ELR (cell line): ENCODE measurements at regions not wholly inside any gene's neighbourhood (a gene's known extent, or its start where the extent isn't known, plus 50 kb on each side); places are given as distances from the start of the nearest gene placed in this dataset.
A peak's percentile ranks its signal among the peaks of the same experiment; 100 is the strongest.
"Not testable (repeated sequence)": the region's sequence is repeated elsewhere in the genome, so short reads cannot be mapped to it uniquely, and the experiment has no call there.

Experiments used
- DNase-seq: peaks from one replicate; pipeline ENCODE4 v3.0.0-alpha.2; 2015; ENCODE audit warnings: low read depth

- DNase-seq, result peak; percentile 47
Measured at GRCh38 chr4:170990989-170991589, 822.1 kb upstream of the GALNTL6 start.

DNA sequence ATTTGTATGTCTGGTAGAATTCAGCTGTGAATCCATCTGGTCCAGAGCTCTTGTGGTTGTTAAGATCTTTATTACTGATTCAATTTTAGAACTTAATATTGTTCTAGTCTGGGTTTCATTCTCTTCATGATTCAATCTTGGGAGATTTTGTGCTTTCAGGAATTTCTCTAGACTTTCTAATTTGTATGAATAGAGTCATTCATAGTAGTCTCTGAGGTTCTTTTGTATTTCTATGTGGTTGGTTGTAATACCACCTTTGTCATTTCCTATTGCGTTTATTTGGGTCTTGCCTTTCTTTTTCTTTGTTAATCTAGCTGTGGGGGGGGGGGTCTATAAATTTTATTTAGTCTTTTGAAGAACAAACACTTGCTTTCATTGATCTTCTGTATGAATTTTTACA is 824.8 kb upstream of the GALNTL6 start:
- no peak for DNase-seq

- DNase-seq, result peak; percentile 26
Measured at GRCh38 chr4:170979736-170980135, 833.5 kb upstream of the GALNTL6 start.

GRCh38 chr4:170978990-170979389 is 834.2 kb upstream of the GALNTL6 start:
- no peak for DNase-seq

DNA sequence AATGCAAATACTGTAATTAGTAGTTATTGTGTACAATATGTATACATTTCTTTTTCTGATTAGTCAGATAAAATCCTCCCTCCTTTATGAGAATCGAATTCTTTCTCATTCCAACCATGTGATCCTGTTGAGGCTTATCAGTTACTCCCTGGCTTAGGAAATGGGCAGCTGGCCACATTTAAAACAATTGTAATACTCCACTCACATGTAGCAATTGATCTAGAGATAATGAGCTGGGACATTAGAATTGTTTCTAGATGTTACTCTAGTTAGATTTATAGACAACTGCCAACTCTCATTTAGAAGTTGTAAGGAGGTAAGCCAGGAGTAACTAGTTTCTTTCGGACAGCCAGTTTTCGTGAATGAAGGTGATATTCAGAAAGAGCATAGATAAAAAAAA is 859.3 kb upstream of the AADAT start:
- no peak for DNase-seq

- DNase-seq, result no peak
Measured at GRCh38 chr4:170940043-170940724, 850.4 kb upstream of the AADAT start.

DNA sequence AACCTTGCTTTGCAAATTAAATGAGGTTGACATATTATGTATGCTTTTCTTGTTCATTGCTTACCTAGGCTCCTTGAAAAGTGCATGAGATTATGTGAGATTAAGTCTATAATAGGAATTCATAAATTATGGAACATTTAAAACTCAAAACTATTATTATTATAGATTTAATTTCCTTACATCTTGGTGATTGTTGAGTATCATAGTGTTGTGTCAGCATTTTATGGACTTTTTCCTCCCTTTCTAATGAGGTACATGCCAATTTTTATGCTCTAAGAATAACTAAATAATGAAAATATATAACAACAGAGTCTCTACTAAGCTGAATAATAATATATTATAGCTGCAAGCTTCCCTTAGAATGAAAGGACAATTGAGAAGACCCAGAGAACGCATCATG is 848.8 kb upstream of the AADAT start:
- DNase-seq, result no peak

- DNase-seq, result peak; percentile 26
Measured at GRCh38 chr4:170931321-170931720, 841.6 kb upstream of the AADAT start.

GRCh38 chr4:170888660-170889059 is 798.9 kb upstream of the AADAT start:
- no peak for DNase-seq

- DNase-seq, result no peak
Measured at GRCh38 chr4:170887396-170887795, 797.6 kb upstream of the AADAT start.

DNA sequence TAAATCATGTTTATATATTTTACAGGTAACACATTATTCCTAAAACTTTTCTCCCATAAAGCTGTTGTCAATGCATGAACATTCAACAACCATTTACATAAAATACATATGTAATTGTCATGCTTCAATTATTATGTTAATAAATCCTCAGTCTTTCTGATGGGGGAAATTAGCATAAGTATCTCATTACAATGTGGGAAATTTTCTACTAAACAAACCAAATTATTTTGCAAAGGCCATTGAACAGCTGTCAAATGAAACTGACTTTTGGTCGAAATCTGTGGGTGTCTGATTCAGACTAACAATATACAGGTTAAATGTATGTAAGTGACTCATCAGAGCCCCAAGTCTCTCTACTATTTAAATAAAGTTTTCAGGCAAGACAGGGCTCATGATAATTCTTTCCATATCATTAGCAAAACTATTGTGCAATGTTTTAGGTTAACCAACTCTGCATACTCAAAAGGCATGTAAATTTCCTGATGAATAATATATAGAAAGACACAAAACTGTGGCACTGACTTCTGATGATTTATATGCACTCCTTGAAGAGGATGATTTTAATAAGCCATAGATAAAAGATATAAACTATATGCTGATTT is 795.3 kb upstream of the AADAT start:
- peak; percentile 11 for DNase-seq

GRCh38 chr4:170881646-170882045 is 791.9 kb upstream of the AADAT start:
- not testable (repeated sequence) for DNase-seq

- DNase-seq, result peak; percentile 25
Measured at GRCh38 chr4:170875868-170876267, 786.1 kb upstream of the AADAT start.

- peak; percentile 38 for DNase-seq
Measured at GRCh38 chr4:170872794-170873193, 783.0 kb upstream of the AADAT start.

DNA sequence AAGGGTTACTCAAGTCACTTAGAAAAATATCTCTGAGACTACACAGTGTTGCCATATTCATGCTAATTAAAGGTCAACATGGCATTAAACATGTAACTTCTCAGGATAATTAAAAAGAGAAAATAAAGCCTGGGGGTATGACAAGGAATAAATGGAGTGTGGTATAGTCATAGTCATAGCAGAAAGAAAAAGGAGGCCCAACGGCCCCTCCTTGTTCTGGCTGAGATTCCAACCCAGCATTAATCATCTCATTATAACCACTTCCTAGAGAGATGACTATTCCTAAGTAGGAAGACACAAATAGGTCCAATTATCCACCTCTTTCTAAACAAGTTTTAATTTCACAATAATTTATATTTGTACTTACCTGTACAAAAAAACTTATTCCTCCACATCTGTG is 778.4 kb upstream of the AADAT start:
- peak; percentile 66 for DNase-seq

DNA sequence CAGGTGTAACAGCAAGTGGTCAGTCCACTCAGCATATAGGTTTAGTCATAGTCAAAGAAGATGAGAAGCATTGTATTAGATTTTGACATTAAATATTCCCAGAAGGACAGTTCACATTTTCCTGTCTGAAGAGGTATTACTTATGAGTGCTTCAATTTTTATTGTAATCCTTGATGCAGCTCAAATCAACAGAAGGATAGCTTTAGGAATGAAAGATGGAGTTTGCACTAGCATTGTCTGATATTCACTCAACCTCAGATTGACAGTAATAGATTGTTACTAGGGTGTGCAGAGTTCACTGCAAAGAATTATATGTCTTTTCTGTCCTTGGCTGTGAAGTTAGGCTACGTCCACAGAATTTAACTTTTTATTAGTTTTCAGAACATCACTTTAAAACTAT is 764.3 kb upstream of the AADAT start:
- no peak for DNase-seq

- peak; percentile 46 for DNase-seq
Measured at GRCh38 chr4:170853422-170854021, 763.8 kb upstream of the AADAT start.

GRCh38 chr4:170849969-170850368 is 760.2 kb upstream of the AADAT start:
- no peak for DNase-seq

GRCh38 chr4:170827562-170828274 is 738.0 kb upstream of the AADAT start:
- peak; percentile 46 for DNase-seq

DNA sequence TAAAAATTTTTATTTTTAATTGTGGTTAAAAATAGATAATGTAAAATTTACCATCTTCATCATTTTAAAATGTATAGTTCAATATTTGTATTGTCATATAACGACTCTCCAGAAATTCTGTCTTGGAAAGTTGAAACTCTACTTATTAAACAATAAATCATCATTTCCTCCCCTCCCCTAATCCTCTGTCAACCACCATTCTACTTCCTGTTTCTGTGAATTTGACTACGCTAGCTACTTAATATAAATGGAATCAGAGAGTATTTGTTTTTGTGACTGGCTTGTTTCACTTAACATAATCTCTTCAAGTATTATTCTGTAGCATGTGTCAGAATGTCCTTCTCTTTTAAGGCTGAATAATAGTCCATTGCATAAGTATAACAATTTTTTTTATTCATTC is 729.0 kb upstream of the AADAT start:
- no peak for DNase-seq

DNA sequence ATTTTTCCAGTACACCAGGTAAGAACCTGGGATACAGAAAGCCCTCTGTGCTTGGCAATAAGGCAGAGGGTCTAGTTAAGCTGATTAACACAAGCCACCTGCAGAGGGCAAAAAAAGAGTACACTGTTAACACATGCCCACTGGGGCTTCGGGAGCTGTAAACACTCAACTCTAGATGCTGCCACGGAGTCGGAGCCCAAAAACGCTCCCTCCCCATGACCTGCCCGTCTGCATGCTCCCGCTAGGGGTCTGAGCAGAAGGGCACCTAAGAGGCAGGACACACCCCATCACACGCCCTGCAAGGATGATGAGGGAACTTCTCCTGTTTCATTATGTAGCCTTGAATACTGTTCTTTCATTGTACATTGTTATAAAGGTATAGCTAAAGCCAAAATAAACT is 715.6 kb upstream of the AADAT start:
- DNase-seq, result peak; percentile 2

- DNase-seq, result no peak
Measured at GRCh38 chr4:170804930-170805329, 715.2 kb upstream of the AADAT start.

DNA sequence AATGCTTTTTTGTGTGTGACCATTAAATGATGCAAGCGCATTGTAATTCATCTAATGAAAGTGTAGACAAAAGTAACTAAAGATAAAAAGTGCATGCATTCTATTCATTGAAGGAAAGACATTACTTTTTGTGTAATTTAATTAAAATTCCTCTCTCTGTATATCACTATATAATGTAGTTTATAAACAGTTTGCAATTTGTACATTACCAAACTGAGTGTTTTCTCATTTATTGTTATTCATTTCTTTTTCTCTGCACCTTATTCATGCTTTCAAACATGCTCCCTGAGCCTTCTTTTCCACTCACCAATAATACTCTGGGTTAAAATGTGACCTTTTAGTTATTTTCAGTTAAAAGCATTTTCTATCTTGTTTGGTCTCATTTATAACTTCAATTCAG is 713.7 kb upstream of the AADAT start:
- DNase-seq, result no peak
